OCI-LY3 (cell line): ENCODE measurements at regions not wholly inside any gene's neighbourhood (a gene's known extent, or its start where the extent isn't known, plus 50 kb on each side); places are given as distances from the start of the nearest gene placed in this dataset.

Experiments used
- CTCF ChIP-seq: fragments of 200-600, 300-600 bp; sonication (generic); IDR thresholded peaks from 2 replicates; pipeline ENCODE4 v1.5.1; 2014; ENCODE audit warnings: antibody characterized with exemption, low read length, low read depth
- EZH2phosphoT487 ChIP-seq: fragments of 200-600 bp; shearing (Covaris generic); IDR thresholded peaks from 2 replicates; pipeline ENCODE4 v1.6.1; 2018; ENCODE audit warnings: antibody characterized with exemption, mixed run types, low read depth

DNA sequence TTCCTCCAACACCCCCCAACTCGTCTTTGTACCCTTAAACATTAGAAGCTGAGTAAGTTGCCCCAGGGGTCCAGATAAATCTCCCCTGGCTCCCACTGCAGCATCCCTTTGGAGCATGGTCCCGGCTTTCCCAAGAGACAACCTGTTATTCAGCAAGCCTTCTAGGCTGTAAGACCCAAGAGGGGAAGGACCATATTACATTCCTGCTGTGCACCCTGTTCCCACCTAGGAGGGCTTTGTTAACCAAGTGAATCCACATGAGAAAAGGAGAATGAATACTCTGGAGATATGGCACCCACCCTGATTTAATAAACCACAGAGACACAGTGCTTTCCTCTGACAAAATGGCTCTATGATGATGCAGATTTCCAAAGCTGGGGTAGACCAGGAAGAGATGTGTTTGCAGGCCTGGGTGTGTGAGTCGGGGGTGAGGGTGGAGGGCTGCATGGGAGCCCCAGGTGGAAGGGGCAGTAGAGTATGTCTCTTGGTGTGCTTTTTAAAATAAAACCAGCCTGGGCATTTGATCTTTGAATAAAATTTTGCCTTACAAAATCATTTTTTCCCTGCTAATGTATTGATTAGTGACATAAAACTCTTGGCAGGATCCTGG, 325.2 kb downstream of the DRD1 start:
- TF ChIP-seq CTCF (no peak), EZH2phosphoT487 (no peak)
